ENCODE measurements at regions not wholly inside any gene's neighbourhood (a gene's known extent, or its start where the extent isn't known, plus 50 kb on each side); places are given as distances from the start of the nearest gene placed in this dataset.

DNA sequence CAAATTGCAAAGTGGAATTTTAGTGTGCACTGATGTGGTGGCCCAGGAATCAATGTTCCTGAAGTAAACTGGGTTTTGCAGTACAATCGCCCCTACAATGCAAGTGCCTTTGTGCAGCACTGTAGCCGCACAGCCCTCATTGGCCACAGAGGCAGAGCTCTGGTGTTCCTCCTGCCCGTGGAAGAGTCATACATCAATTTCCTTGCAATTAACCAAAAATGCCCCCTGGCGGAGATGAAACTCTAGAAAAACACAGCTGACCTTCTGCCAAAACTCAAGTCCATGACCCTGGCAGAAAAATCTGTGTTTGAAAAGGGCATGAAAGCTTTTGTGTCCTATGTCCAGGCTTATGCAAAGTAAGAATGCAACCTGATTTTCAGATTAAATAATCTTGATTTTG lies 117.9 kb upstream of the PRB2 start:
- no peaks in the 10 kb centered on the region for H3K36me3 ChIP-seq (replicated peaks; ENCODE audit: insufficient read depth, low read depth)
- no peaks in the 10 kb centered on the region for H3K9me3 ChIP-seq (ENCODE audit: low read depth)
- H4K20me1 ChIP-seq (ENCODE audit: insufficient read depth, poor library complexity, severe bottlenecking): no peaks in the 10 kb centered on the region
- H3K27me3 ChIP-seq: no peaks in the 10 kb centered on the region
- no peak overlapping the region for H3K4me3 ChIP-seq
- 62% methylated on average over 4 of the region's 4 CpGs for WGBS (ENCODE audit: low lambda C conversion rate, missing lambda C conversion rate)
- no peak overlapping the region for H3K27ac ChIP-seq
- DNase-seq (ENCODE audit: low spot score): no peak
- H3K9me2 ChIP-seq (replicated peaks; ENCODE audit: insufficient read depth): no peaks in the 10 kb centered on the region
- H3K4me1 ChIP-seq (ENCODE audit: insufficient read depth): no peaks in the 10 kb centered on the region
- H3K79me2 ChIP-seq: no peaks in the 10 kb centered on the region
- no peak for TF ChIP-seq EZH2phosphoT487 (IDR thresholded peaks at IDR 0.05; ENCODE audit: low read depth, severe bottlenecking, unreplicated experiment)
- TF ChIP-seq, protein P1, sequence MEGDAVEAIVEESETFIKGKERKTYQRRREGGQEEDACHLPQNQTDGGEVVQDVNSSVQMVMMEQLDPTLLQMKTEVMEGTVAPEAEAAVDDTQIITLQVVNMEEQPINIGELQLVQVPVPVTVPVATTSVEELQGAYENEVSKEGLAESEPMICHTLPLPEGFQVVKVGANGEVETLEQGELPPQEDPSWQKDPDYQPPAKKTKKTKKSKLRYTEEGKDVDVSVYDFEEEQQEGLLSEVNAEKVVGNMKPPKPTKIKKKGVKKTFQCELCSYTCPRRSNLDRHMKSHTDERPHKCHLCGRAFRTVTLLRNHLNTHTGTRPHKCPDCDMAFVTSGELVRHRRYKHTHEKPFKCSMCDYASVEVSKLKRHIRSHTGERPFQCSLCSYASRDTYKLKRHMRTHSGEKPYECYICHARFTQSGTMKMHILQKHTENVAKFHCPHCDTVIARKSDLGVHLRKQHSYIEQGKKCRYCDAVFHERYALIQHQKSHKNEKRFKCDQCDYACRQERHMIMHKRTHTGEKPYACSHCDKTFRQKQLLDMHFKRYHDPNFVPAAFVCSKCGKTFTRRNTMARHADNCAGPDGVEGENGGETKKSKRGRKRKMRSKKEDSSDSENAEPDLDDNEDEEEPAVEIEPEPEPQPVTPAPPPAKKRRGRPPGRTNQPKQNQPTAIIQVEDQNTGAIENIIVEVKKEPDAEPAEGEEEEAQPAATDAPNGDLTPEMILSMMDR (IDR thresholded peaks at IDR 0.05; ENCODE audit: poor library complexity): no peak
- TF ChIP-seq EZH2 (IDR thresholded peaks at IDR 0.05; ENCODE audit: borderline replicate concordance): no peak
- H2AFZ ChIP-seq: no peak overlapping the region
- H3K4me2 ChIP-seq: no peak overlapping the region

DNA sequence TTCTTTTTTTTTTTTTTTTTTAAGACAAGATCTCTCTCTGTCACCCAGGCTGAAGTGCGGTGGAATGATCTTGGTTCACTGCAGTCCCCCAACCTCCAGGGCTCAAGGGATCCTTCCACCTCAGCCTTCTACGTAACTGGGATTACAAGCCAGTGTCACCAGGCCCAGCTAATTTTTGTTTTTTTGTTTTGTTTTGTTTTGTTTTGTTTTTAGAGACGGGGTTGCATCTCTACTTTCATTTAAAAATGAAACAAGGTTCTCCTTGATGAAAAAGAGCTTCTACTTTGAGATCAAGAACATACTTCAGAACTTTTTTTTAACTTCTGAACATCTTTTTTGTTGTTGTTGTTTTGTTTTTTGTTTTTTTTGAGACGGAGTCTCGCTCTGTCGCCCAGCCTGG lies 121.7 kb upstream of the PRB2 start:
- H3K9me2 ChIP-seq (replicated peaks; ENCODE audit: insufficient read depth): no peaks in the 10 kb centered on the region
- no peak overlapping the region for H3K27ac ChIP-seq
- TF ChIP-seq EZH2 (IDR thresholded peaks at IDR 0.05; ENCODE audit: borderline replicate concordance): no peak
- no peaks in the 10 kb centered on the region for H3K36me3 ChIP-seq (replicated peaks; ENCODE audit: insufficient read depth, low read depth)
- H3K9me3 ChIP-seq (ENCODE audit: low read depth): no peaks in the 10 kb centered on the region
- no peaks in the 10 kb centered on the region for H3K79me2 ChIP-seq
- H3K4me3 ChIP-seq: no peak overlapping the region
- no peak for DNase-seq (ENCODE audit: low spot score)
- no peaks in the 10 kb centered on the region for H3K27me3 ChIP-seq
- 96% methylated on average over 6 of the region's 6 CpGs for WGBS (ENCODE audit: low lambda C conversion rate, missing lambda C conversion rate)
- no peaks in the 10 kb centered on the region for H4K20me1 ChIP-seq (ENCODE audit: insufficient read depth, poor library complexity, severe bottlenecking)
- no peaks in the 10 kb centered on the region for H3K4me1 ChIP-seq (ENCODE audit: insufficient read depth)
- H3K4me2 ChIP-seq: no peak overlapping the region
- no peak overlapping the region for H2AFZ ChIP-seq

DNA sequence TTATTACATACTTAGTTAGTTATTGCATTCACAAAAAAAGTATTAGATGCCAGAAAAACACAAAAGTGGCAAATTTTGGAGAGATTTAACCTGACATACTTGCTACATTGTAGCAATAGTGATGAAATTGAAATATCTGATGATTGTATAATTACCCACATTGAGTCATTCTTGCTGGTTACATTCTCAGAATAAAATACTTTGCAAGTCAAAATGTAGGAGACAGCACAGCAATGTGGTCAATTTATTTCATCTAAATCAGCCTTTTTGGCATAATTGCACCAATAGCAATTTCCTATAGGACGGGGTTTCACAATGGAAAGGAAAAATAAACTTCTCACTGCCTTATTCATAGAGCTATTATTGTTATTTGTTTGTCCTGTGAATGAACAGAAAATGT lies 125.0 kb upstream of the ETV6 start:
- H3K27me3 ChIP-seq: no peaks in the 10 kb centered on the region
- 70% methylated on average over 1 of the region's 1 CpG for WGBS (ENCODE audit: low lambda C conversion rate, missing lambda C conversion rate)
- no peak overlapping the region for H3K4me2 ChIP-seq
- no peak overlapping the region for H2AFZ ChIP-seq
- H3K4me1 ChIP-seq (ENCODE audit: insufficient read depth): no peaks in the 10 kb centered on the region
- no peaks in the 10 kb centered on the region for H3K9me2 ChIP-seq (replicated peaks; ENCODE audit: insufficient read depth)
- H4K20me1 ChIP-seq (ENCODE audit: insufficient read depth, poor library complexity, severe bottlenecking): no peaks in the 10 kb centered on the region
- no peaks in the 10 kb centered on the region for H3K9me3 ChIP-seq (ENCODE audit: low read depth)
- DNase-seq (ENCODE audit: low spot score): no peak
- no peak overlapping the region for H3K4me3 ChIP-seq
- H3K79me2 ChIP-seq: no peaks in the 10 kb centered on the region
- H3K36me3 ChIP-seq (replicated peaks; ENCODE audit: insufficient read depth, low read depth): no peaks in the 10 kb centered on the region
- no peak for TF ChIP-seq EZH2phosphoT487 (IDR thresholded peaks at IDR 0.05; ENCODE audit: low read depth, severe bottlenecking, unreplicated experiment)
- TF ChIP-seq, protein P1 (IDR thresholded peaks at IDR 0.05; ENCODE audit: poor library complexity): no peak
- no peak for TF ChIP-seq EZH2 (IDR thresholded peaks at IDR 0.05; ENCODE audit: borderline replicate concordance)
- H3K27ac ChIP-seq: no peak overlapping the region

DNA sequence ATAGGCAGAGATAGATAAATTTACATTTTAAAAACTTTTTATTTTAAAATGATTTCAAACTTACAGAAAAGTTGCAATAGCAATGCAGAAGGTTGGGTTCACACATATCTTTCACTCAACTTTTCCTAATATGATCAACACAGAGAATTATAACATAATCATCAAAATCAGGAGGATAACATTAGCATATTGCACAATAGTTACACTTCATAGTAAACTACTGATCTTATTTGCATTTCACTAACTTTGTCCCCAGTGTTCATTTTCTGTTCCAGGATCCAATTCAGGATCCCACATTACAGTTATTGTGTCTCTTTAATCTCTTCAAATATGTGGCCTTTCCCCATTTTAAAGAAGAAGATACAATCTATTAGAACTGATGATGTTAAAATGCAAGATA lies 115.4 kb upstream of the ETV6 start:
- no peaks in the 10 kb centered on the region for H3K9me3 ChIP-seq (ENCODE audit: low read depth)
- no peaks in the 10 kb centered on the region for H3K79me2 ChIP-seq
- H4K20me1 ChIP-seq (ENCODE audit: insufficient read depth, poor library complexity, severe bottlenecking): no peaks in the 10 kb centered on the region
- H3K36me3 ChIP-seq (replicated peaks; ENCODE audit: insufficient read depth, low read depth): no peaks in the 10 kb centered on the region
- no peaks in the 10 kb centered on the region for H3K9me2 ChIP-seq (replicated peaks; ENCODE audit: insufficient read depth)
- H2AFZ ChIP-seq: no peak overlapping the region
- no peaks in the 10 kb centered on the region for H3K27me3 ChIP-seq
- H3K4me3 ChIP-seq: no peak overlapping the region
- no peak overlapping the region for H3K27ac ChIP-seq
- H3K4me2 ChIP-seq: no peak overlapping the region
- DNase-seq (ENCODE audit: low spot score): no peak
- TF ChIP-seq EZH2 (IDR thresholded peaks at IDR 0.05; ENCODE audit: borderline replicate concordance) (no peak), EZH2phosphoT487 (IDR thresholded peaks at IDR 0.05; ENCODE audit: low read depth, severe bottlenecking, unreplicated experiment) (no peak)
- TF ChIP-seq, protein P1 (IDR thresholded peaks at IDR 0.05; ENCODE audit: poor library complexity): no peak
- no peaks in the 10 kb centered on the region for H3K4me1 ChIP-seq (ENCODE audit: insufficient read depth)
